ENCODE measurements at regions not wholly inside any gene's neighbourhood (a gene's known extent, or its start where the extent isn't known, plus 50 kb on each side); places are given as distances from the start of the nearest gene placed in this dataset.

- H3K4me1 ChIP-seq (ENCODE audit: control insufficient read depth, low read depth, low read length), result no peaks in the 10 kb centered on the region
- no peak overlapping the region for H2BK15ac ChIP-seq (replicated peaks; ENCODE audit: low read depth)
- H3K36me3 ChIP-seq (ENCODE audit: control insufficient read depth, insufficient read depth, low read length), result no peaks in the 10 kb centered on the region
- no peak overlapping the region for H2AK5ac ChIP-seq (ENCODE audit: low read length)
- H4K8ac ChIP-seq (ENCODE audit: low read depth, low read length), result no peak overlapping the region
- H2BK5ac ChIP-seq (ENCODE audit: low read length), result no peak overlapping the region
- no peak overlapping the region for H3K18ac ChIP-seq (ENCODE audit: low read length)
- H3K4ac ChIP-seq (ENCODE audit: low read depth, low read length), result no peak overlapping the region
- H3K4me2 ChIP-seq (ENCODE audit: low read length), result no peak overlapping the region
- H3K56ac ChIP-seq (ENCODE audit: low read length), result no peak overlapping the region
- H4K5ac ChIP-seq (ENCODE audit: low read length), result no peak overlapping the region
- no peaks in the 10 kb centered on the region for H3K79me1 ChIP-seq (ENCODE audit: low read length)
- no peak overlapping the region for H3K9ac ChIP-seq (ENCODE audit: low read length)
- H3K27me3 ChIP-seq (ENCODE audit: insufficient read depth, low read length, poor library complexity), result no peaks in the 10 kb centered on the region
- no peaks in the 10 kb centered on the region for H3K79me2 ChIP-seq (ENCODE audit: control insufficient read depth, insufficient read depth, low read length)
- H2BK120ac ChIP-seq (ENCODE audit: low read depth, low read length), result no peak overlapping the region
- no peak overlapping the region for H3K27ac ChIP-seq (ENCODE audit: low read depth, low read length)
- H3K4me3 ChIP-seq (ENCODE audit: low read length), result no peak overlapping the region
- no CpG with 5 or more reads among the region's 2 CpGs for WGBS (ENCODE audit: extremely low coverage, insufficient coverage, low lambda C conversion rate)
- H3K23ac ChIP-seq (ENCODE audit: low read length), result no peak overlapping the region
- no peak for DNase-seq
These were observed 156.5 kb upstream of the ZNF507 start for GRCh38 chr19:32188921-32189320.

- Histone ChIP-seq H4K5ac (ENCODE audit: low read length) (no peak overlapping the region), H3K79me2 (ENCODE audit: control insufficient read depth, insufficient read depth, low read length) (no peaks in the 10 kb centered on the region), H3K4me1 (ENCODE audit: control insufficient read depth, low read depth, low read length) (no peaks in the 10 kb centered on the region), H3K18ac (ENCODE audit: low read length) (no peak overlapping the region), H3K4me3 (ENCODE audit: low read length) (no peak overlapping the region), H3K27me3 (ENCODE audit: insufficient read depth, low read length, poor library complexity) (no peaks in the 10 kb centered on the region), H3K9ac (ENCODE audit: low read length) (no peak overlapping the region), H3K23ac (ENCODE audit: low read length) (no peak overlapping the region), H2BK120ac (ENCODE audit: low read depth, low read length) (no peak overlapping the region), H3K4me2 (ENCODE audit: low read length) (no peak overlapping the region), H3K56ac (ENCODE audit: low read length) (no peak overlapping the region), H2BK15ac (replicated peaks; ENCODE audit: low read depth) (no peak overlapping the region), H3K4ac (ENCODE audit: low read depth, low read length) (no peak overlapping the region), H3K79me1 (ENCODE audit: low read length) (no peaks in the 10 kb centered on the region), H3K27ac (ENCODE audit: low read depth, low read length) (no peak overlapping the region), H4K8ac (ENCODE audit: low read depth, low read length) (no peak overlapping the region), H2AK5ac (ENCODE audit: low read length) (no peak overlapping the region), H2BK5ac (ENCODE audit: low read length) (no peak overlapping the region), H3K36me3 (ENCODE audit: control insufficient read depth, insufficient read depth, low read length) (no peaks in the 10 kb centered on the region)
- no peak for DNase-seq
- no CpG with 5 or more reads among the region's 6 CpGs for WGBS (ENCODE audit: extremely low coverage, insufficient coverage, low lambda C conversion rate)
These were observed 155.3 kb upstream of the ZNF507 start for GRCh38 chr19:32189956-32190706.

DNA sequence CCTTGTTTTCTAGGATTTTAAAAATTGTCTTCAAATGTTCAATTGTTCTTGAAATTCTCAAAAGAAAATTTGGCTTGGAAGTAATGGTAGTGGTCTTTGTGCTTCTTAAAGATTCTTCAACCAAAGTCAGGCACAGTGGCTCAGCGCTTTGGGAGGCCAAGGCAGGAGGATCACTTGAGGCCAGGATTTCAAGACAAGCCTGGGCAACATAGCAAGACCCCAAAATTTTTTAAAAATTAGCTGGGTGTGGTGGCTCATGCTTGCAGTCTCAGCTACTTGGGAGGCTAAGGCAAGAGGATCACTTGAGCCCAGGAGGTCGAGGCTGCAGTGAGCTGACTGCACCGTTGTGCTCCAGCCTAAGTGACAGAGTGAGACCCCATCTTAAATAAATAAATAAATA, 153.5 kb upstream of the ZNF507 start:
- Histone ChIP-seq H3K4me2 (ENCODE audit: low read length) (no peak overlapping the region), H3K36me3 (ENCODE audit: control insufficient read depth, insufficient read depth, low read length) (no peaks in the 10 kb centered on the region), H2BK15ac (replicated peaks; ENCODE audit: low read depth) (no peak overlapping the region), H4K8ac (ENCODE audit: low read depth, low read length) (no peak overlapping the region), H2BK5ac (ENCODE audit: low read length) (no peak overlapping the region), H2BK120ac (ENCODE audit: low read depth, low read length) (no peak overlapping the region), H3K4me3 (ENCODE audit: low read length) (no peak overlapping the region), H2AK5ac (ENCODE audit: low read length) (no peak overlapping the region), H3K4ac (ENCODE audit: low read depth, low read length) (no peak overlapping the region), H3K27ac (ENCODE audit: low read depth, low read length) (no peak overlapping the region), H3K9ac (ENCODE audit: low read length) (no peak overlapping the region), H4K5ac (ENCODE audit: low read length) (no peak overlapping the region), H3K4me1 (ENCODE audit: control insufficient read depth, low read depth, low read length) (no peaks in the 10 kb centered on the region), H3K56ac (ENCODE audit: low read length) (no peak overlapping the region), H3K18ac (ENCODE audit: low read length) (no peak overlapping the region), H3K79me1 (ENCODE audit: low read length) (no peaks in the 10 kb centered on the region), H3K27me3 (ENCODE audit: insufficient read depth, low read length, poor library complexity) (no peaks in the 10 kb centered on the region), H3K79me2 (ENCODE audit: control insufficient read depth, insufficient read depth, low read length) (no peaks in the 10 kb centered on the region), H3K23ac (ENCODE audit: low read length) (no peak overlapping the region)
- DNase-seq, result no peak
- no CpG with 5 or more reads among the region's 3 CpGs for WGBS (ENCODE audit: extremely low coverage, insufficient coverage, low lambda C conversion rate)

DNA sequence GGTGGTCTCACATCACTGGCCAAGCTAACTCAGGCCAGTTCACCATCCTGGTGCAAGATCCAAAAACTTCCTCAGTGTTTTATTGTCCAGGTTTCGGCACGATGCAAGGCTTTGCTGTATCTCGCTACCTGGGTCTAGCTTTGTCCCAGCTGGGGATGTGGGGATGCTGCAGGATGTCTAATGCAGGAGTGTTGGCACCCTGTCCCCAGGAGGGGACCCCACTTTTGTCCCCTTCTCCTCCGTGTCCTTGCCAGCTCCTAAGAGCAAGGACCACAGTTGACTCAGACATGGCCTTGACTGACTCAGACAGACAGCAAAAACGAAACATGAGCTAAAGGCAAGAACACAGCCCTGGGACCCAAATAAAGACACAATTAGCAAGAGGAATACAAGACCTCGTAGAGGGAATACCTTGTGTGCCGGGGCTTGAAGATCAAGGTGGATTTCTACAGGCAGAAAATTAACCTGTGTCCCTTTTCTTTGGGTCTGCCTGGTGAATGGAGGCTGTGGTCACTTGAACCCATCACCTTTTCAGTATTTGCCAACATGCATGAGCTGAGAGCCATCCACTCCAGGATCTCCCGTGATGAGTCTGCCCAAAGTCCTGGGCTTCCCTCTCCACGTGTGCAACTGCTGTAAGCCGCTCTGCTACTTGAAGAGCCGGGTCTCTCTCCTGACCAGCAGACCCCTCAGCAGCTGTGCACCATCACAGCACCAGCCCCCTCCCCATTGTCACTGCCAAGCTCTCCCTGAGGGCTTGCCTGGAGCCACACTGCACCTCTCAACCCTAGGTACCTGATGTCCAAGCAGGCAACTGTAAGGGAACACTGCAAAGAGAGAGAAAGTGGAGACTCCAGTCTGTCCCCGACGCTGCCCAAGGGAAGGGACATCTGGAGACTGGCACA, 149.5 kb upstream of the ZNF507 start:
- no peak overlapping the region for H3K56ac ChIP-seq (ENCODE audit: low read length)
- no peak overlapping the region for H2BK5ac ChIP-seq (ENCODE audit: low read length)
- H3K79me1 ChIP-seq (ENCODE audit: low read length), result no peaks in the 10 kb centered on the region
- H3K36me3 ChIP-seq (ENCODE audit: control insufficient read depth, insufficient read depth, low read length), result no peaks in the 10 kb centered on the region
- no peaks in the 10 kb centered on the region for H3K4me1 ChIP-seq (ENCODE audit: control insufficient read depth, low read depth, low read length)
- no peak overlapping the region for H4K8ac ChIP-seq (ENCODE audit: low read depth, low read length)
- no peak overlapping the region for H3K9ac ChIP-seq (ENCODE audit: low read length)
- no peak overlapping the region for H3K27ac ChIP-seq (ENCODE audit: low read depth, low read length)
- no peak overlapping the region for H3K4ac ChIP-seq (ENCODE audit: low read depth, low read length)
- no peaks in the 10 kb centered on the region for H3K79me2 ChIP-seq (ENCODE audit: control insufficient read depth, insufficient read depth, low read length)
- no peak overlapping the region for H3K4me2 ChIP-seq (ENCODE audit: low read length)
- H3K27me3 ChIP-seq (ENCODE audit: insufficient read depth, low read length, poor library complexity), result no peaks in the 10 kb centered on the region
- H4K5ac ChIP-seq (ENCODE audit: low read length), result no peak overlapping the region
- DNase-seq, result no peak
- no peak overlapping the region for H3K4me3 ChIP-seq (ENCODE audit: low read length)
- WGBS (ENCODE audit: extremely low coverage, insufficient coverage, low lambda C conversion rate), result no CpG with 5 or more reads among the region's 13 CpGs
- H3K23ac ChIP-seq (ENCODE audit: low read length), result no peak overlapping the region
- no peak overlapping the region for H2BK15ac ChIP-seq (replicated peaks; ENCODE audit: low read depth)
- no peak overlapping the region for H2BK120ac ChIP-seq (ENCODE audit: low read depth, low read length)
- no peak overlapping the region for H2AK5ac ChIP-seq (ENCODE audit: low read length)
- no peak overlapping the region for H3K18ac ChIP-seq (ENCODE audit: low read length)

DNA sequence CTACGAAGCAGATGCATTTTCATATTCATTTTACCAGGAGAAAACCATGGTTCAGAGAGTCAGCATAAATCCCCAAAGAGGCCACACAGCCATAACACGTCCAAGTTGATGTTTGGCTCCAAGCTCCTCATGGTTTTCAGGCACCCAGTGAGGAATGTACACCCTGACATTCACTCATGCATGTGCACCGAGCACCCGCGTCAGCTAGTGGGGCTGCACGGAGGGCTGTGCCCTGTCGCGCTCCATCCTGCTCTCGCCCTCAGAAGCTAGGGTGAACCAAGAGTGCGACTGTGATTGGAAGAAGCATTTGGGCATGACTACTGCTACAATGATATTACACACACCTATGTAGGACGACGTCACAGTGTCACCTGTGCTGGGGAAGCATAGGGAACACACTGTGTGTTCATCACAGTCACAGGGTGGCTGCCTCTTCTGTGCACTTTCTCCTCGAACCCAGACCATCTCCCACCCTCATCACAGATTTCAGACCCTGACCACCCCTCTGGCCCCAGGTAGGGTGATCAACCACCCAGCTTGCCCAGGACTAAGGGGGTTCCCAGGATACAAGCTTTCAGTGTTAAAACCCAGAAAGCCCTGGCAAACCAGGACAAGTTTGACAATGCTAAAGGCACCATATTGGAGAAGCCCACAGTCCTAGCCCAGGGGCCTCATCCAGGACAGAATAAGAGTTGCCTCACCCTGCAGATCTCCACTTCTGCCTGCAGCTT, 148.6 kb upstream of the ZNF507 start:
- H3K79me2 ChIP-seq (ENCODE audit: control insufficient read depth, insufficient read depth, low read length), result no peaks in the 10 kb centered on the region
- H3K9ac ChIP-seq (ENCODE audit: low read length), result no peak overlapping the region
- H3K23ac ChIP-seq (ENCODE audit: low read length), result no peak overlapping the region
- no peak overlapping the region for H3K4me3 ChIP-seq (ENCODE audit: low read length)
- H2BK15ac ChIP-seq (replicated peaks; ENCODE audit: low read depth), result no peak overlapping the region
- H3K18ac ChIP-seq (ENCODE audit: low read length), result no peak overlapping the region
- no peaks in the 10 kb centered on the region for H3K79me1 ChIP-seq (ENCODE audit: low read length)
- no peak overlapping the region for H3K4ac ChIP-seq (ENCODE audit: low read depth, low read length)
- H4K8ac ChIP-seq (ENCODE audit: low read depth, low read length), result no peak overlapping the region
- H3K56ac ChIP-seq (ENCODE audit: low read length), result no peak overlapping the region
- no peaks in the 10 kb centered on the region for H3K36me3 ChIP-seq (ENCODE audit: control insufficient read depth, insufficient read depth, low read length)
- H3K27me3 ChIP-seq (ENCODE audit: insufficient read depth, low read length, poor library complexity), result no peaks in the 10 kb centered on the region
- no peak for DNase-seq
- no peak overlapping the region for H2BK5ac ChIP-seq (ENCODE audit: low read length)
- WGBS (ENCODE audit: extremely low coverage, insufficient coverage, low lambda C conversion rate), result no CpG with 5 or more reads among the region's 13 CpGs
- H3K27ac ChIP-seq (ENCODE audit: low read depth, low read length), result no peak overlapping the region
- H2BK120ac ChIP-seq (ENCODE audit: low read depth, low read length), result no peak overlapping the region
- no peak overlapping the region for H4K5ac ChIP-seq (ENCODE audit: low read length)
- H3K4me1 ChIP-seq (ENCODE audit: control insufficient read depth, low read depth, low read length), result no peaks in the 10 kb centered on the region
- H3K4me2 ChIP-seq (ENCODE audit: low read length), result no peak overlapping the region
- H2AK5ac ChIP-seq (ENCODE audit: low read length), result no peak overlapping the region

Data from mesendoderm (in vitro differentiated cells).